ENCODE measurements at regions not wholly inside any gene's neighbourhood (a gene's known extent, or its start where the extent isn't known, plus 50 kb on each side); places are given as distances from the start of the nearest gene placed in this dataset.

GRCh38 chr17:13346592-13346991, 255.1 kb downstream of the HS3ST3A1 start:
- no peak for TF ChIP-seq CTCF (conservative IDR thresholded peaks at IDR 0.05)
- H3K4me3 Mint-ChIP-seq = no peak overlapping the region
- H3K27ac Mint-ChIP-seq = no peak overlapping the region
- no peak overlapping the region for H3K27ac ChIP-seq (ENCODE audit: low read depth, low read length)
- H3K9me3 Mint-ChIP-seq = peaks cover 4% of the 10 kb centered on the region
- no peaks in the 10 kb centered on the region for H3K27me3 ChIP-seq (ENCODE audit: control insufficient read depth, insufficient read depth, low read length, poor library complexity, severe bottlenecking)
- H3K4me3 ChIP-seq (ENCODE audit: low read length) = no peak overlapping the region
- 87% methylated on average over 3 to 5 of the region's 5 CpGs for WGBS, 2 experiments (ENCODE audit: insufficient coverage in 1 of 2, insufficient read length in 1 of 2)
- peaks cover 8% of the 10 kb centered on the region for H3K4me1 Mint-ChIP-seq
- no peaks in the 10 kb centered on the region for H3K9me3 ChIP-seq (ENCODE audit: control insufficient read depth, low read length)
- no peaks in the 10 kb centered on the region for H3K4me1 ChIP-seq (ENCODE audit: control insufficient read depth, insufficient read depth, low read length)
- H3K36me3 ChIP-seq (ENCODE audit: control insufficient read depth, insufficient read depth, low read length) = no peaks in the 10 kb centered on the region
- peaks cover 2% of the 10 kb centered on the region for H3K36me3 Mint-ChIP-seq (ENCODE audit: low read depth)
- no peak for DNase-seq
- peaks cover 2% of the 10 kb centered on the region for H3K27me3 Mint-ChIP-seq (ENCODE audit: insufficient read depth)
- no peak overlapping the region for H3K9ac ChIP-seq (ENCODE audit: extremely low read depth, low read length, poor library complexity, severe bottlenecking)

- peaks cover 8% of the 10 kb centered on the region for H3K4me1 Mint-ChIP-seq
- WGBS, 2 experiments (ENCODE audit: insufficient coverage in 1 of 2, insufficient read length in 1 of 2) = 51 to 57% methylated on average over 1 to 2 of the region's 2 CpGs
- peak; percentile 86 for DNase-seq
Measured at GRCh38 chr17:13346081-13346533, 255.6 kb downstream of the HS3ST3A1 start.

GRCh38 chr17:13338421-13338820, 263.3 kb downstream of the HS3ST3A1 start:
- Mint-ChIP-seq H3K36me3 (ENCODE audit: low read depth) (no peaks in the 10 kb centered on the region), H3K27me3 (ENCODE audit: insufficient read depth) (peaks cover 4% of the 10 kb centered on the region), H3K27ac (no peak overlapping the region), H3K9me3 (no peaks in the 10 kb centered on the region), H3K4me1 (peaks cover 19% of the 10 kb centered on the region), H3K4me3 (no peak overlapping the region)
- no peaks in the 10 kb centered on the region for H3K9me3 ChIP-seq (ENCODE audit: control insufficient read depth, low read length)
- no peak for DNase-seq
- H3K4me3 ChIP-seq (ENCODE audit: low read length) = peak overlapping the region; percentile 57
- H3K27ac ChIP-seq (ENCODE audit: low read depth, low read length) = no peak overlapping the region
- H3K9ac ChIP-seq (ENCODE audit: extremely low read depth, low read length, poor library complexity, severe bottlenecking) = no peak overlapping the region
- H3K4me1 ChIP-seq (ENCODE audit: control insufficient read depth, insufficient read depth, low read length) = peaks cover 7% of the 10 kb centered on the region
- 90% methylated on average over 1 of the region's 1 CpG; no CpG with 5 or more reads in 1 of the 2 experiments for WGBS, 2 experiments (ENCODE audit: insufficient coverage in 1 of 2, insufficient read length in 1 of 2)
- TF ChIP-seq CTCF (conservative IDR thresholded peaks at IDR 0.05) = no peak
- H3K36me3 ChIP-seq (ENCODE audit: control insufficient read depth, insufficient read depth, low read length) = no peaks in the 10 kb centered on the region
- no peaks in the 10 kb centered on the region for H3K27me3 ChIP-seq (ENCODE audit: control insufficient read depth, insufficient read depth, low read length, poor library complexity, severe bottlenecking)

More at GRCh38 chr17:13346081-13346533, 255.6 kb downstream of the HS3ST3A1 start:
- H3K27me3 ChIP-seq (ENCODE audit: control insufficient read depth, insufficient read depth, low read length, poor library complexity, severe bottlenecking) = no peaks in the 10 kb centered on the region
- Mint-ChIP-seq H3K4me3 (no peak overlapping the region), H3K9me3 (peaks cover 4% of the 10 kb centered on the region), H3K27ac (no peak overlapping the region), H3K27me3 (ENCODE audit: insufficient read depth) (peaks cover 2% of the 10 kb centered on the region), H3K36me3 (ENCODE audit: low read depth) (peaks cover 2% of the 10 kb centered on the region)
- H3K36me3 ChIP-seq (ENCODE audit: control insufficient read depth, insufficient read depth, low read length) = no peaks in the 10 kb centered on the region
- H3K4me1 ChIP-seq (ENCODE audit: control insufficient read depth, insufficient read depth, low read length) = no peaks in the 10 kb centered on the region
- H3K9ac ChIP-seq (ENCODE audit: extremely low read depth, low read length, poor library complexity, severe bottlenecking) = no peak overlapping the region
- H3K27ac ChIP-seq (ENCODE audit: low read depth, low read length) = peak overlapping the region; percentile 14
- H3K9me3 ChIP-seq (ENCODE audit: control insufficient read depth, low read length) = no peaks in the 10 kb centered on the region
- TF ChIP-seq CTCF (conservative IDR thresholded peaks at IDR 0.05) = no peak
- H3K4me3 ChIP-seq (ENCODE audit: low read length) = no peak overlapping the region
